OCI-LY3 (cell line): ENCODE measurements at regions not wholly inside any gene's neighbourhood (a gene's known extent, or its start where the extent isn't known, plus 50 kb on each side); places are given as distances from the start of the nearest gene placed in this dataset.
"Not testable (repeated sequence)": the region's sequence is repeated elsewhere in the genome, so short reads cannot be mapped to it uniquely, and the experiment has no call there.

ENCODE experiments used
- H2AFZ ChIP-seq: fragments of 200-600, 300-600 bp; shearing (Covaris generic); 2 replicates; pipeline ENCODE4 v1.6.0; 2014; ENCODE audit warnings: antibody characterized with exemption, low read depth, low read length
- H3K27ac ChIP-seq: fragments of 200-600, 300-600 bp; sonication (generic); 2 replicates; pipeline ENCODE4 v1.5.1; 2014; ENCODE audit warnings: mild to moderate bottlenecking, low read length, moderate library complexity, mixed read lengths
- H3K27me3 ChIP-seq: fragments of 200-600, 300-600 bp; sonication (generic); 2 replicates; pipeline ENCODE4 v1.6.1; 2014; ENCODE audit warnings: low read depth, low read length, mixed read lengths
- H3K36me3 ChIP-seq: fragments of 200-600, 300-600 bp; sonication (generic); replicated peaks from 2 replicates; pipeline ENCODE3; 2014; ENCODE audit warnings: low read depth, low read length, mixed read lengths
- H3K4me1 ChIP-seq: fragments of 300-600, 200-600 bp; sonication (generic); 2 replicates; pipeline ENCODE4 v1.6.1; 2014; ENCODE audit warnings: low read length, mixed read lengths
- H3K4me2 ChIP-seq: fragments of 200-600, 300-600 bp; sonication (generic); 2 replicates; pipeline ENCODE4 v1.6.1; 2014; ENCODE audit warnings: low read length, mixed read lengths
- H3K4me3 ChIP-seq: fragments of 300-600, 200-600 bp; sonication (generic); 2 replicates; pipeline ENCODE4 v1.5.1; 2014; ENCODE audit warnings: antibody characterized with exemption, mild to moderate bottlenecking, low read length, moderate library complexity
- H3K79me2 ChIP-seq: fragments of 300-600, 200-600 bp; shearing (Covaris generic); 2 replicates; pipeline ENCODE4 v1.6.1; 2014; ENCODE audit warnings: mild to moderate bottlenecking, low read length, mixed read lengths
- H3K9ac ChIP-seq: fragments of 300-600, 200-600 bp; shearing (Covaris generic); 2 replicates; pipeline ENCODE4 v1.6.0; 2014; ENCODE audit warnings: mild to moderate bottlenecking, low read length, moderate library complexity
- H3K9me3 ChIP-seq: fragments of 200-600, 300-600 bp; shearing (Covaris generic); 2 replicates; pipeline ENCODE4 v1.6.1; 2014; ENCODE audit warnings: low read length, mixed read lengths; ENCODE audit not compliant: insufficient read depth
- H4K20me1 ChIP-seq: fragments of 200-600, 300-600 bp; sonication (generic); 2 replicates; pipeline ENCODE4 v1.6.1; 2016; ENCODE audit warnings: low read length, mixed read lengths; ENCODE audit not compliant: insufficient read depth
- CTCF ChIP-seq: fragments of 200-600, 300-600 bp; sonication (generic); IDR thresholded peaks from 2 replicates; pipeline ENCODE4 v1.5.1; 2014; ENCODE audit warnings: antibody characterized with exemption, low read length, low read depth
- EZH2phosphoT487 ChIP-seq: fragments of 200-600 bp; shearing (Covaris generic); IDR thresholded peaks from 2 replicates; pipeline ENCODE4 v1.6.1; 2018; ENCODE audit warnings: antibody characterized with exemption, mixed run types, low read depth

- H3K27me3 ChIP-seq: peaks cover 11% of the 10 kb centered on the region; the same call in 1 of the 2 replicates
- no peaks in the 10 kb centered on the region for H3K36me3 ChIP-seq
- H3K9me3 ChIP-seq: no peaks in the 10 kb centered on the region
- no peak overlapping the region for H2AFZ ChIP-seq
- no peak overlapping the region for H3K9ac ChIP-seq
- no peaks in the 10 kb centered on the region for H3K4me1 ChIP-seq
- H3K4me2 ChIP-seq: no peak overlapping the region
- H4K20me1 ChIP-seq: no peaks in the 10 kb centered on the region
- H3K79me2 ChIP-seq: no peaks in the 10 kb centered on the region
- no peak overlapping the region for H3K4me3 ChIP-seq
- no peak for TF ChIP-seq CTCF
- no peak for TF ChIP-seq EZH2phosphoT487
- H3K27ac ChIP-seq: no peak overlapping the region
Observed at GRCh38 chr6:14550410-14550809, 432.8 kb downstream of the CD83 start.

- Histone ChIP-seq H3K27me3 (peaks cover 11% of the 10 kb centered on the region; the same call in 1 of the 2 replicates), H3K9ac (no peak overlapping the region), H3K9me3 (no peaks in the 10 kb centered on the region), H3K4me1 (no peaks in the 10 kb centered on the region), H3K36me3 (no peaks in the 10 kb centered on the region), H4K20me1 (no peaks in the 10 kb centered on the region), H3K79me2 (no peaks in the 10 kb centered on the region), H3K4me3 (no peak overlapping the region), H3K27ac (no peak overlapping the region), H2AFZ (no peak overlapping the region), H3K4me2 (no peak overlapping the region)
- TF ChIP-seq CTCF: no peak
- TF ChIP-seq EZH2phosphoT487: no peak
Observed at GRCh38 chr6:14550822-14551221, 433.2 kb downstream of the CD83 start.

DNA sequence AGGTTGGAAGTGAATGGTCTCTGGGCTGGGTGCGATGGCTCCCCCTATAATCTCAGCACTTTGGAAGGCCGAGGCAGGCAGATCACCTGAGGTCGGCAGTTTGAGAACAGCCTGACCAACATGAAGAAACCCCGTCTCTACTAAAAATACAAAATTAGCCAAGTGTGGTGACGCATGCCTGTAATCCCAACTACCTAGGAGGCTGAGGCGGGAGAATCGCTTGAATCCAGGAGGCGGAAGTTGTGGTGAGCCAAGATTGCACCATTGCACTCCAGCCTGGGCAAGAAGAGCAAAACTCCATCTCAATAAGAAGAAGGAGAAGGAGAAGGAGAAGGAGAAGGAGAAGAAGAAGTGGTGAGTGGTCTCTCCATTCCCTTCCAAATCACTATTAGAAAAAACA is 434.0 kb downstream of the CD83 start:
- not testable (repeated sequence) for H3K4me1 ChIP-seq, H3K9me3 ChIP-seq, H4K20me1 ChIP-seq, H3K4me3 ChIP-seq, H3K4me2 ChIP-seq, H3K27ac ChIP-seq, H3K36me3 ChIP-seq, H3K9ac ChIP-seq, H2AFZ ChIP-seq, H3K79me2 ChIP-seq
- H3K27me3 ChIP-seq: peaks cover 11% of the 10 kb centered on the region; the same call in 1 of the 2 replicates

- Histone ChIP-seq H3K27ac (no peak overlapping the region), H3K36me3 (no peaks in the 10 kb centered on the region), H2AFZ (no peak overlapping the region), H3K9me3 (no peaks in the 10 kb centered on the region), H4K20me1 (no peaks in the 10 kb centered on the region), H3K4me3 (no peak overlapping the region), H3K4me2 (no peak overlapping the region), H3K9ac (no peak overlapping the region), H3K4me1 (no peaks in the 10 kb centered on the region), H3K79me2 (no peaks in the 10 kb centered on the region), H3K27me3 (peaks cover 11% of the 10 kb centered on the region; the same call in 1 of the 2 replicates)
- TF ChIP-seq EZH2phosphoT487 (no peak), CTCF (no peak)
Observed at GRCh38 chr6:14552891-14553290, 435.3 kb downstream of the CD83 start.

DNA sequence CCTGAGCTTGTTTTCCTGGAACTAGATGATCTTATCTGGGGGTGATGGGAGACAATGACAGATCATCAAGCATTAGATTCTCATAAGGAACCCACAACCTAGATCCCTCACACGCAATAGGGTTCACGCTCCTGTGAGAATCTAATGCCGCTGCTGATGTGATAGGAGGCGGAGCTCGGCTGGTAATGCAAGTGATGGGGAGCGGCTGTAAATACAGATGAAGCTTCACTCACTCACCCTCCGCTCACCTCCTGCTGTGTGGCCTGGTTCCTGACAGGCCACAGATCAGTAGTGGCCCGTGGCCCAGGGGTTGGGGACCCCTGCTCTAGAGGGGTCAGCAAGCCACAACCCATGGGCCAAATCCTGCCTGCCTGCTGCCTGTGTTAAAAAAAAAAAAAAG is 435.9 kb downstream of the CD83 start:
- no peaks in the 10 kb centered on the region for H3K4me1 ChIP-seq
- no peak overlapping the region for H3K4me2 ChIP-seq
- H3K79me2 ChIP-seq: no peaks in the 10 kb centered on the region
- no peak for TF ChIP-seq EZH2phosphoT487
- TF ChIP-seq CTCF: no peak
- H3K27me3 ChIP-seq: peaks cover 9% of the 10 kb centered on the region; the same call in 1 of the 2 replicates
- no peak overlapping the region for H3K9ac ChIP-seq
- H3K36me3 ChIP-seq: no peaks in the 10 kb centered on the region
- H3K27ac ChIP-seq: no peak overlapping the region
- H3K4me3 ChIP-seq: no peak overlapping the region
- H2AFZ ChIP-seq: no peak overlapping the region
- H3K9me3 ChIP-seq: no peaks in the 10 kb centered on the region
- no peaks in the 10 kb centered on the region for H4K20me1 ChIP-seq
